ENCODE measurements at regions not wholly inside any gene's neighbourhood (a gene's known extent, or its start where the extent isn't known, plus 50 kb on each side); places are given as distances from the start of the nearest gene placed in this dataset.

DNA sequence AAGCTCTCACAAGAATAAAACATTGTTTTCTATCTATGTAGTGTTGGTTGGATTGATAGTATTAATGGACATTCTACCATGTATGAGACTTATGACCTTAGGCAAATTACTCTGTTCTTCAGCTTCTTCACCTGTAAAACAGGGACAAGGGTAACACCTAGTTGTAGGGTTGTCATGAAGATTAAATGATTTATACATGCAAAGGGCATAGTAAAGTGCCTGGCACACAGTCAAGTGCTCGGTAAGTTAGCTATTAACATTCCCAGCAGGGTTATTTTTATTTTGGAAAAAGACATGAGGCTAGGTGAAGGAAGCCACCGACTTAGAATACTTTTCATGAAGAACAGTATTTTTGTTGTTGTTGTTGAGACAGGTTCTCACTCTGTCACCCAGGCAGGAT lies 71.2 kb upstream of the PLXNC1 start:
- TF ChIP-seq FOXK2 (IDR thresholded peaks at IDR 0.05): no peak
- no peak for TF ChIP-seq POLR2A (IDR thresholded peaks at IDR 0.05; ENCODE audit: low read depth, low read length)
- TF ChIP-seq CTCF (IDR thresholded peaks at IDR 0.05 in 2 of 3, conservative IDR thresholded peaks at IDR 0.05 in 1 of 3; ENCODE audit: control insufficient read depth in 2 of 3, extremely low read depth in 1 of 3, insufficient read depth in 1 of 3, low read depth in 3 of 3, low read length in 3 of 3): no peak
- TF ChIP-seq MTA2 (IDR thresholded peaks at IDR 0.05; ENCODE audit: low read depth): no peak
- no peak for TF ChIP-seq TCF7 (IDR thresholded peaks at IDR 0.05; ENCODE audit: borderline replicate concordance)
- TF ChIP-seq, protein P1, sequence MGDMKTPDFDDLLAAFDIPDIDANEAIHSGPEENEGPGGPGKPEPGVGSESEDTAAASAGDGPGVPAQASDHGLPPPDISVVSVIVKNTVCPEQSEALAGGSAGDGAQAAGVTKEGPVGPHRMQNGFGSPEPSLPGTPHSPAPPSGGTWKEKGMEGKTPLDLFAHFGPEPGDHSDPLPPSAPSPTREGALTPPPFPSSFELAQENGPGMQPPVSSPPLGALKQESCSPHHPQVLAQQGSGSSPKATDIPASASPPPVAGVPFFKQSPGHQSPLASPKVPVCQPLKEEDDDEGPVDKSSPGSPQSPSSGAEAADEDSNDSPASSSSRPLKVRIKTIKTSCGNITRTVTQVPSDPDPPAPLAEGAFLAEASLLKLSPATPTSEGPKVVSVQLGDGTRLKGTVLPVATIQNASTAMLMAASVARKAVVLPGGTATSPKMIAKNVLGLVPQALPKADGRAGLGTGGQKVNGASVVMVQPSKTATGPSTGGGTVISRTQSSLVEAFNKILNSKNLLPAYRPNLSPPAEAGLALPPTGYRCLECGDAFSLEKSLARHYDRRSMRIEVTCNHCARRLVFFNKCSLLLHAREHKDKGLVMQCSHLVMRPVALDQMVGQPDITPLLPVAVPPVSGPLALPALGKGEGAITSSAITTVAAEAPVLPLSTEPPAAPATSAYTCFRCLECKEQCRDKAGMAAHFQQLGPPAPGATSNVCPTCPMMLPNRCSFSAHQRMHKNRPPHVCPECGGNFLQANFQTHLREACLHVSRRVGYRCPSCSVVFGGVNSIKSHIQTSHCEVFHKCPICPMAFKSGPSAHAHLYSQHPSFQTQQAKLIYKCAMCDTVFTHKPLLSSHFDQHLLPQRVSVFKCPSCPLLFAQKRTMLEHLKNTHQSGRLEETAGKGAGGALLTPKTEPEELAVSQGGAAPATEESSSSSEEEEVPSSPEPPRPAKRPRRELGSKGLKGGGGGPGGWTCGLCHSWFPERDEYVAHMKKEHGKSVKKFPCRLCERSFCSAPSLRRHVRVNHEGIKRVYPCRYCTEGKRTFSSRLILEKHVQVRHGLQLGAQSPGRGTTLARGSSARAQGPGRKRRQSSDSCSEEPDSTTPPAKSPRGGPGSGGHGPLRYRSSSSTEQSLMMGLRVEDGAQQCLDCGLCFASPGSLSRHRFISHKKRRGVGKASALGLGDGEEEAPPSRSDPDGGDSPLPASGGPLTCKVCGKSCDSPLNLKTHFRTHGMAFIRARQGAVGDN (IDR thresholded peaks at IDR 0.05): no peak
- TF ChIP-seq, protein P2, sequence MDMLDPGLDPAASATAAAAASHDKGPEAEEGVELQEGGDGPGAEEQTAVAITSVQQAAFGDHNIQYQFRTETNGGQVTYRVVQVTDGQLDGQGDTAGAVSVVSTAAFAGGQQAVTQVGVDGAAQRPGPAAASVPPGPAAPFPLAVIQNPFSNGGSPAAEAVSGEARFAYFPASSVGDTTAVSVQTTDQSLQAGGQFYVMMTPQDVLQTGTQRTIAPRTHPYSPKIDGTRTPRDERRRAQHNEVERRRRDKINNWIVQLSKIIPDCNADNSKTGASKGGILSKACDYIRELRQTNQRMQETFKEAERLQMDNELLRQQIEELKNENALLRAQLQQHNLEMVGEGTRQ (IDR thresholded peaks at IDR 0.05; ENCODE audit: borderline replicate concordance, low read depth, low read length): no peak
- TF ChIP-seq NR2C2 (IDR thresholded peaks at IDR 0.05; ENCODE audit: borderline replicate concordance, control insufficient read depth, insufficient read length, low read depth): no peak
- TF ChIP-seq CREM (IDR thresholded peaks at IDR 0.05; ENCODE audit: low read depth): no peak
